H9 (cell line): ENCODE measurements at regions not wholly inside any gene's neighbourhood (a gene's known extent, or its start where the extent isn't known, plus 50 kb on each side); places are given as distances from the start of the nearest gene placed in this dataset.

Source experiments
- DNase-seq: peaks from one replicate; pipeline ENCODE4 v3.0.0-alpha.2; 2017
- H2AFZ ChIP-seq: one replicate; pipeline ENCODE4 v1.6.1; 2013; ENCODE audit warnings: mild to moderate bottlenecking, low read length, control low read depth, moderate library complexity
- H2AK5ac ChIP-seq: 2 replicates; pipeline ENCODE4 v1.6.1; 2013; ENCODE audit warnings: low read length, control low read depth, mixed read lengths; ENCODE audit not compliant: insufficient read length
- H2BK120ac ChIP-seq: one replicate; pipeline ENCODE4 v1.6.1; 2013; ENCODE audit warnings: low read depth, mild to moderate bottlenecking, low read length, control low read depth, inconsistent platforms; ENCODE audit not compliant: poor library complexity, severe bottlenecking
- H2BK12ac ChIP-seq: 2 replicates; pipeline ENCODE4 v1.6.1; 2013; ENCODE audit warnings: low read length, control low read depth, mixed read lengths, low read depth; ENCODE audit not compliant: insufficient read length
- H2BK15ac ChIP-seq: 2 replicates; pipeline ENCODE4 v1.6.1; 2013; ENCODE audit warnings: low read depth, low read length, control low read depth
- H2BK20ac ChIP-seq: one replicate; pipeline ENCODE4 v1.6.1; 2013; ENCODE audit warnings: low read depth, mild to moderate bottlenecking, low read length, control low read depth, inconsistent platforms; ENCODE audit not compliant: poor library complexity, severe bottlenecking
- H2BK5ac ChIP-seq: 2 replicates; pipeline ENCODE4 v1.6.1; 2013; ENCODE audit warnings: low read length, control low read depth, mixed read lengths; ENCODE audit not compliant: insufficient read length
- H3K14ac ChIP-seq: 2 replicates; pipeline ENCODE4 v1.6.1; 2013; ENCODE audit warnings: low read length, control low read depth; ENCODE audit not compliant: insufficient read depth
- H3K18ac ChIP-seq: 2 replicates; pipeline ENCODE4 v1.6.1; 2013; ENCODE audit warnings: low read depth, mild to moderate bottlenecking, mixed read lengths, low read length, control low read depth; ENCODE audit not compliant: insufficient read length
- H3K23ac ChIP-seq: 2 replicates; pipeline ENCODE4 v1.6.1; 2013; ENCODE audit warnings: low read length, control low read depth, mixed read lengths, low read depth; ENCODE audit not compliant: insufficient read length
- H3K23me2 ChIP-seq: 2 replicates; pipeline ENCODE4 v1.6.1; 2013; ENCODE audit warnings: low read depth, mild to moderate bottlenecking, mixed read lengths, low read length, control low read depth; ENCODE audit not compliant: insufficient read length, poor library complexity, severe bottlenecking
- H3K27ac ChIP-seq: 2 replicates; pipeline ENCODE4 v1.5.1; 2013; ENCODE audit warnings: low read length, control low read depth, mixed read lengths, low read depth; ENCODE audit not compliant: insufficient read length
- H3K27me3 ChIP-seq: 2 replicates; pipeline ENCODE4 v1.6.1; 2013; ENCODE audit warnings: low read length, control low read depth, inconsistent platforms; ENCODE audit not compliant: insufficient read depth
- H3K4ac ChIP-seq: 2 replicates; pipeline ENCODE4 v1.6.1; 2013; ENCODE audit warnings: low read depth, mild to moderate bottlenecking, control low read depth, inconsistent platforms, low read length, moderate library complexity
- H3K4me1 ChIP-seq: 2 replicates; pipeline ENCODE4 v1.6.1; 2013; ENCODE audit warnings: low read length, control low read depth, inconsistent platforms; ENCODE audit not compliant: insufficient read depth
- H3K4me2 ChIP-seq: 2 replicates; pipeline ENCODE4 v1.6.1; 2013; ENCODE audit warnings: low read length, control low read depth, mixed read lengths; ENCODE audit not compliant: insufficient read length, insufficient read depth
- H3K56ac ChIP-seq: 2 replicates; pipeline ENCODE4 v1.6.1; 2013; ENCODE audit warnings: low read depth, mild to moderate bottlenecking, mixed read lengths, low read length, control low read depth; ENCODE audit not compliant: insufficient read length
- H3K79me1 ChIP-seq: 2 replicates; pipeline ENCODE4 v1.6.1; 2013; ENCODE audit warnings: low read depth, mild to moderate bottlenecking, moderate library complexity, low read length, control low read depth, inconsistent platforms; ENCODE audit not compliant: insufficient read depth, poor library complexity, severe bottlenecking
- H3K79me2 ChIP-seq: 2 replicates; pipeline ENCODE4 v1.6.1; 2013; ENCODE audit warnings: low read length, control low read depth, inconsistent platforms; ENCODE audit not compliant: insufficient read depth
- H3K9ac ChIP-seq: 2 replicates; pipeline ENCODE4 v1.6.1; 2013; ENCODE audit warnings: low read length, control low read depth, mixed read lengths; ENCODE audit not compliant: insufficient read length; ENCODE audit errors: extremely low read depth
- H3K9me3 ChIP-seq: one replicate; pipeline ENCODE4 v1.6.1; 2013; ENCODE audit warnings: low read depth, low read length, inconsistent platforms; ENCODE audit not compliant: control insufficient read depth
- H3T11ph ChIP-seq: one replicate; pipeline ENCODE4 v1.6.1; 2013; ENCODE audit warnings: mild to moderate bottlenecking, low read length, control low read depth, inconsistent platforms
- H4K20me1 ChIP-seq: one replicate; pipeline ENCODE4 v1.6.1; 2013; ENCODE audit not compliant: control insufficient read depth, insufficient read length, insufficient read depth
- H4K5ac ChIP-seq: 2 replicates; pipeline ENCODE4 v1.6.1; 2013; ENCODE audit warnings: low read depth, mild to moderate bottlenecking, mixed read lengths, low read length, control low read depth; ENCODE audit not compliant: insufficient read length
- H4K8ac ChIP-seq: replicated peaks from 2 replicates; pipeline ENCODE4 v1.6.1; 2013; ENCODE audit warnings: low read length, control low read depth, mixed read lengths, low read depth; ENCODE audit not compliant: insufficient read length
- H4K91ac ChIP-seq: 2 replicates; pipeline ENCODE4 v1.6.1; 2013; ENCODE audit warnings: low read depth, mild to moderate bottlenecking, moderate library complexity, mixed read lengths, low read length, control low read depth; ENCODE audit not compliant: insufficient read length
- H3K27ac Mint-ChIP-seq, 3 experiments: 2 replicates in 2 of 3; 3 replicates in 1 of 3; pipeline ENCODE4 v1.8.0; 2020 to 2021; ENCODE audit warnings: mixed read lengths in 3 of 3, mild to moderate bottlenecking in 1 of 3, moderate library complexity in 1 of 3
- H3K27me3 Mint-ChIP-seq: 2 replicates; pipeline ENCODE4 v1.8.0; 2021; ENCODE audit warnings: low read depth, mild to moderate bottlenecking, moderate library complexity, mixed read lengths
- H3K36me3 Mint-ChIP-seq, 3 experiments: 2 replicates in 2 of 3; 3 replicates in 1 of 3; pipeline ENCODE4 v1.8.0; 2020 to 2021; ENCODE audit warnings: low read depth in 3 of 3, mixed read lengths in 3 of 3; ENCODE audit not compliant: insufficient read depth in 1 of 3
- H3K4me1 Mint-ChIP-seq, 2 experiments: 2 replicates each; pipeline ENCODE4 v1.8.0; 2020; ENCODE audit warnings: mixed read lengths in 2 of 2
- H3K4me3 Mint-ChIP-seq, 2 experiments: 2 replicates in 1 of 2; 3 replicates in 1 of 2; pipeline ENCODE4 v1.8.0; 2020 to 2021; ENCODE audit warnings: mild to moderate bottlenecking in 2 of 2, mixed read lengths in 2 of 2, moderate library complexity in 1 of 2
- H3K9me3 Mint-ChIP-seq, 2 experiments: 2 replicates in 1 of 2; 3 replicates in 1 of 2; pipeline ENCODE4 v1.8.0; 2020; ENCODE audit warnings: mild to moderate bottlenecking in 2 of 2, mixed read lengths in 2 of 2, moderate library complexity in 1 of 2
- WGBS: extraction: QIAGEN DNeasy Blood & Tissue Kit; methylation state at CpG from one replicate; pipeline ENCODE4 v1.1.7; 2013; ENCODE audit warnings: missing lambda C conversion rate, low lambda C conversion rate, mixed read lengths; ENCODE audit not compliant: insufficient read length; ENCODE audit errors: extremely low coverage; 5-methylcytosine and 5-hydroxymethylcytosine counted together
- TF ChIP-seq, protein P1 (sequence below): fragments of 200-600 bp; sonication (generic); conservative IDR thresholded peaks from 3 replicates; pipeline ENCODE4 v1.8.0; 2021; ENCODE audit warnings: antibody characterized with exemption, mild to moderate bottlenecking

DNA sequence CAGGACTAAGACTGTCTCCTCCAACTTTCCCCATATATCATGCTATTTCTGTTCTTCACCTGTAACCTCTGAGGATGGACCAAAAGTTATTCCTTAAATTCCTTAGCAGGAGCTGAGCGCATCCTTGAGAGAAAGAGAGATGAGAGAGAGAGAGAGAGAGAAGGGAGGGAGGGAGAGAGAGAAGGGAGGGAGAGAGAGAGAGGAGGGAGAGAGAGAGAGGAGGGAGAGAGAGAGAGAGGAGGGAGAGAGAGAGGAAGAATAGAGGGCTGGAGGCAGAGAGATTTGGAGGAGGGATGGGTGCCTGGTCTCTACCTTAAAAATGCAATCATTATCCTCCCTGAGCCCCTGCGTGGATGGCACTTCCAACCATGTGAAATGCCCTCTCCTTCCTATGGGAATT, 73.6 kb downstream of the BMP2 start:
- Histone ChIP-seq H3K27ac (no peak overlapping the region), H3K23ac (no peak overlapping the region), H3K79me2 (no peaks in the 10 kb centered on the region), H3K27me3 (no peaks in the 10 kb centered on the region; the same call in 1 of the 2 replicates), H3K23me2 (no peaks in the 10 kb centered on the region), H2BK5ac (no peak overlapping the region), H3K4me1 (no peaks in the 10 kb centered on the region), H2AFZ (no peak overlapping the region), H2BK15ac (no peak overlapping the region), H3K4ac (no peak overlapping the region), H3K56ac (no peak overlapping the region), H3K9ac (no peak overlapping the region), H3K4me2 (no peak overlapping the region), H2BK12ac (no peak overlapping the region), H4K8ac (no peak overlapping the region), H2BK120ac (no peak overlapping the region), H2BK20ac (no peak overlapping the region), H3K18ac (no peak overlapping the region), H3K14ac (no peak overlapping the region), H2AK5ac (no peak overlapping the region), H3K9me3 (no peaks in the 10 kb centered on the region), H4K20me1 (no peaks in the 10 kb centered on the region), H4K91ac (no peak overlapping the region), H4K5ac (no peak overlapping the region), H3K79me1 (no peaks in the 10 kb centered on the region), H3T11ph (no peak overlapping the region)
- Mint-ChIP-seq H3K4me1 (peaks cover 10 to 19% of the 10 kb centered on the region in 2 experiments), H3K4me3 (no peak overlapping the region), H3K36me3 (no peaks in the 10 kb centered on the region), H3K9me3 (no peaks in the 10 kb centered on the region), H3K27me3 (no peaks in the 10 kb centered on the region), H3K27ac (no peak overlapping the region)
- no CpG with 5 or more reads among the region's 2 CpGs for WGBS
- no peak for DNase-seq
- TF ChIP-seq, protein P1, sequence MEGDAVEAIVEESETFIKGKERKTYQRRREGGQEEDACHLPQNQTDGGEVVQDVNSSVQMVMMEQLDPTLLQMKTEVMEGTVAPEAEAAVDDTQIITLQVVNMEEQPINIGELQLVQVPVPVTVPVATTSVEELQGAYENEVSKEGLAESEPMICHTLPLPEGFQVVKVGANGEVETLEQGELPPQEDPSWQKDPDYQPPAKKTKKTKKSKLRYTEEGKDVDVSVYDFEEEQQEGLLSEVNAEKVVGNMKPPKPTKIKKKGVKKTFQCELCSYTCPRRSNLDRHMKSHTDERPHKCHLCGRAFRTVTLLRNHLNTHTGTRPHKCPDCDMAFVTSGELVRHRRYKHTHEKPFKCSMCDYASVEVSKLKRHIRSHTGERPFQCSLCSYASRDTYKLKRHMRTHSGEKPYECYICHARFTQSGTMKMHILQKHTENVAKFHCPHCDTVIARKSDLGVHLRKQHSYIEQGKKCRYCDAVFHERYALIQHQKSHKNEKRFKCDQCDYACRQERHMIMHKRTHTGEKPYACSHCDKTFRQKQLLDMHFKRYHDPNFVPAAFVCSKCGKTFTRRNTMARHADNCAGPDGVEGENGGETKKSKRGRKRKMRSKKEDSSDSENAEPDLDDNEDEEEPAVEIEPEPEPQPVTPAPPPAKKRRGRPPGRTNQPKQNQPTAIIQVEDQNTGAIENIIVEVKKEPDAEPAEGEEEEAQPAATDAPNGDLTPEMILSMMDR: no peak
